ENCODE measurements at regions not wholly inside any gene's neighbourhood (a gene's known extent, or its start where the extent isn't known, plus 50 kb on each side); places are given as distances from the start of the nearest gene placed in this dataset.

- no peak for TF ChIP-seq MAX (IDR thresholded peaks at IDR 0.05)
- no peak for TF ChIP-seq NFIC (IDR thresholded peaks at IDR 0.05)
- TF ChIP-seq TAF1 (IDR thresholded peaks at IDR 0.05; ENCODE audit: low read depth) = no peak
- TF ChIP-seq ZBTB7A (IDR thresholded peaks at IDR 0.05; ENCODE audit: low read depth) = no peak
- no peak for TF ChIP-seq TEAD4 (IDR thresholded peaks at IDR 0.05)
Observed at GRCh38 chr2:216562696-216563435, 64.2 kb downstream of the RPL37A start.

- no peak for TF ChIP-seq MAX (IDR thresholded peaks at IDR 0.05)
- no peak for TF ChIP-seq ZBTB7A (IDR thresholded peaks at IDR 0.05; ENCODE audit: low read depth)
- TF ChIP-seq EP300 (IDR thresholded peaks at IDR 0.05; ENCODE audit: borderline replicate concordance) = no peak
- no peak for TF ChIP-seq TAF1 (IDR thresholded peaks at IDR 0.05; ENCODE audit: low read depth)
- TF ChIP-seq CREB1 (IDR thresholded peaks at IDR 0.05; ENCODE audit: low read depth) = no peak
- no peak for TF ChIP-seq RAD21 (IDR thresholded peaks at IDR 0.05; ENCODE audit: low read depth)
- no peak for TF ChIP-seq EGR1 (IDR thresholded peaks at IDR 0.05)
- no peak for TF ChIP-seq NFIC (IDR thresholded peaks at IDR 0.05)
- TF ChIP-seq FOXM1 (IDR thresholded peaks at IDR 0.05; ENCODE audit: borderline replicate concordance, low read depth) = no peak
- TF ChIP-seq USF1 (IDR thresholded peaks at IDR 0.05) = no peak
- no peak for TF ChIP-seq TEAD4 (IDR thresholded peaks at IDR 0.05)
- no peak for TF ChIP-seq TCF12 (IDR thresholded peaks at IDR 0.05; ENCODE audit: low read depth)
- no peak for TF ChIP-seq YY1 (IDR thresholded peaks at IDR 0.05; ENCODE audit: low read depth)
- TF ChIP-seq CEBPB (IDR thresholded peaks at IDR 0.05) = no peak
Observed at GRCh38 chr2:216563646-216564045, 65.0 kb downstream of the RPL37A start.

GRCh38 chr2:216564611-216565010 is 66.0 kb downstream of the RPL37A start:
- TF ChIP-seq CEBPB (IDR thresholded peaks at IDR 0.05) (no peak), FOXM1 (IDR thresholded peaks at IDR 0.05; ENCODE audit: borderline replicate concordance, low read depth) (no peak), CREB1 (IDR thresholded peaks at IDR 0.05; ENCODE audit: low read depth) (no peak), YY1 (IDR thresholded peaks at IDR 0.05; ENCODE audit: low read depth) (no peak)

- TF ChIP-seq EGR1 (IDR thresholded peaks at IDR 0.05) (no peak), USF1 (IDR thresholded peaks at IDR 0.05) (no peak), FOXM1 (IDR thresholded peaks at IDR 0.05; ENCODE audit: borderline replicate concordance, low read depth) (no peak), CEBPB (IDR thresholded peaks at IDR 0.05) (no peak), TEAD4 (IDR thresholded peaks at IDR 0.05) (no peak), EP300 (IDR thresholded peaks at IDR 0.05; ENCODE audit: borderline replicate concordance) (no peak), TCF12 (IDR thresholded peaks at IDR 0.05; ENCODE audit: low read depth) (no peak), NFIC (IDR thresholded peaks at IDR 0.05) (no peak)
Observed at GRCh38 chr2:216565956-216566355, 67.3 kb upstream of the IGFBP2 start.

DNA sequence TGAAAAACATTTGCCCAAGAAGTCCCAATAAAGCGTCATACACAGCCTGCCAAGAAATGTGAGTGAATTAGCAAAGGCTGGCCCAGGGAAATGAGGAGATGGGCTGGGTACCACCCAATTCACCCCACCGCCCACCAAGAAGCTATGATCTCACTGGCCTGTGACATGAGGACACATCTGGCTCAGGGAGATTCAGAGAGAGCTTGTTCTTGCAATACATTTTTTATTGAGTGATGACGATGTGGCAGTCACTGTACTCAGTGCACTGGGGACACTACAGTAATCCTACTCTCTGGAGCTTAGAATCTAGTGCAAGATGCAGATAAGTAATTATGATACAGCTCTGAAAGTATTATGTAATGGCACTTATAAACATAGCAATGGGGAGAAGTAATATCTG is 64.6 kb upstream of the IGFBP2 start:
- TF ChIP-seq TAF1 (IDR thresholded peaks at IDR 0.05; ENCODE audit: low read depth) = no peak
- no peak for TF ChIP-seq MAX (IDR thresholded peaks at IDR 0.05)
- TF ChIP-seq REST (IDR thresholded peaks at IDR 0.05; ENCODE audit: low read depth) = no peak
- TF ChIP-seq EGR1 (IDR thresholded peaks at IDR 0.05) = no peak
- no peak for TF ChIP-seq CEBPB (IDR thresholded peaks at IDR 0.05)
- TF ChIP-seq FOXM1 (IDR thresholded peaks at IDR 0.05; ENCODE audit: borderline replicate concordance, low read depth) = no peak
- no peak for TF ChIP-seq CREB1 (IDR thresholded peaks at IDR 0.05; ENCODE audit: low read depth)
- TF ChIP-seq NFIC (IDR thresholded peaks at IDR 0.05) = no peak
- no peak for TF ChIP-seq EP300 (IDR thresholded peaks at IDR 0.05; ENCODE audit: borderline replicate concordance)
- no peak for TF ChIP-seq USF1 (IDR thresholded peaks at IDR 0.05)
- no peak for TF ChIP-seq TEAD4 (IDR thresholded peaks at IDR 0.05)
- TF ChIP-seq TCF12 (IDR thresholded peaks at IDR 0.05; ENCODE audit: low read depth) = no peak
- TF ChIP-seq ZBTB7A (IDR thresholded peaks at IDR 0.05; ENCODE audit: low read depth) = no peak
- TF ChIP-seq YY1 (IDR thresholded peaks at IDR 0.05; ENCODE audit: low read depth) = no peak
- TF ChIP-seq RAD21 (IDR thresholded peaks at IDR 0.05; ENCODE audit: low read depth) = no peak

DNA sequence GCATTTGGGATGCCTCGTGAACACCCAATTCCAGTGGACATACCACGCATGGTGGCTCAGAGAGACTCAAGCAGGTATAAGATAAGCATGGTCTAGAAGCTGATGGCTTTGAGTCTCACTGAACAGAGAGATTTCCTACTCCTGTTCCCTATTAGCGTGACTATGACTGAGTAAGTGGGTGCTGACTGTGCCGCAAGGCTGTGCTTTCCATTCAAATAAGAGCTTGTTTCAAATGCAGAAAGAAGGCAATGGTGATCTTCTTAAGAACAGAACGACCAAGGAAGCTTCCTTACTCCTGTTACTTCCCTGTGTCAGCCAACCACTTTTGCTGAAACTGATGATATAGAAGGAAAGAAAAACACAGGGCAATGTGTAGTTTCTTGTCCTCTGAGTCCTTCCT is 63.5 kb upstream of the IGFBP2 start:
- TF ChIP-seq YY1 (IDR thresholded peaks at IDR 0.05; ENCODE audit: low read depth) = no peak
- no peak for TF ChIP-seq NFIC (IDR thresholded peaks at IDR 0.05)
- no peak for TF ChIP-seq ZBTB7A (IDR thresholded peaks at IDR 0.05; ENCODE audit: low read depth)
- no peak for TF ChIP-seq EP300 (IDR thresholded peaks at IDR 0.05; ENCODE audit: borderline replicate concordance)
- TF ChIP-seq CREB1 (IDR thresholded peaks at IDR 0.05; ENCODE audit: low read depth) = no peak
- no peak for TF ChIP-seq REST (IDR thresholded peaks at IDR 0.05; ENCODE audit: low read depth)
- TF ChIP-seq USF1 (IDR thresholded peaks at IDR 0.05) = no peak
- no peak for TF ChIP-seq RAD21 (IDR thresholded peaks at IDR 0.05; ENCODE audit: low read depth)
- TF ChIP-seq MAX (IDR thresholded peaks at IDR 0.05) = no peak
- no peak for TF ChIP-seq TAF1 (IDR thresholded peaks at IDR 0.05; ENCODE audit: low read depth)
- no peak for TF ChIP-seq TEAD4 (IDR thresholded peaks at IDR 0.05)
- TF ChIP-seq TCF12 (IDR thresholded peaks at IDR 0.05; ENCODE audit: low read depth) = no peak
- TF ChIP-seq CEBPB (IDR thresholded peaks at IDR 0.05) = no peak
- TF ChIP-seq FOXM1 (IDR thresholded peaks at IDR 0.05; ENCODE audit: borderline replicate concordance, low read depth) = no peak
- no peak for TF ChIP-seq EGR1 (IDR thresholded peaks at IDR 0.05)
